WTC11 (cell line): ENCODE measurements at regions not wholly inside any gene's neighbourhood (a gene's known extent, or its start where the extent isn't known, plus 50 kb on each side); places are given as distances from the start of the nearest gene placed in this dataset.

Source experiments
- ATAC-seq: fragments of 200-7000 bp; cut with Tn5 transposase; 2 replicates; pipeline ENCODE4 v1.10.0; 2021; ENCODE audit warnings: mild to moderate bottlenecking, moderate library complexity
- CTCF ChIA-PET: fragments of 300-600 bp; sonication (Branson Sonifier 250); formaldehyde crosslinking; loops from one replicate; lab custom pipeline; 2021; ENCODE audit warnings: antibody characterized with exemption; lab: Charles Lee
- POLR2A ChIA-PET: fragments of 350-600 bp; sonication (Branson Sonifier 250); formaldehyde crosslinking; loops from one replicate; lab custom pipeline; 2021; ENCODE audit warnings: antibody characterized with exemption; lab: Charles Lee
- DNase-seq: peaks from one replicate; pipeline ENCODE4 v3.0.0; 2021; ENCODE audit warnings: low spot score
- H3K27ac Mint-ChIP-seq: 2 replicates; pipeline ENCODE4 v1.8.0; 2021; ENCODE audit warnings: mixed read lengths
- H3K27me3 Mint-ChIP-seq: 2 replicates; pipeline ENCODE4 v1.8.0; 2021; ENCODE audit warnings: low read depth, mild to moderate bottlenecking, moderate library complexity, mixed read lengths
- H3K36me3 Mint-ChIP-seq: 2 replicates; pipeline ENCODE4 v1.8.0; 2021; ENCODE audit warnings: mixed read lengths
- H3K4me1 Mint-ChIP-seq: 2 replicates; pipeline ENCODE4 v1.8.0; 2022; ENCODE audit warnings: mixed read lengths
- H3K4me3 Mint-ChIP-seq: 2 replicates; pipeline ENCODE4 v1.8.0; 2021; ENCODE audit warnings: mild to moderate bottlenecking, moderate library complexity, mixed read lengths
- H3K9me3 Mint-ChIP-seq: 2 replicates; pipeline ENCODE4 v1.8.0; 2021; ENCODE audit warnings: mixed read lengths
- E2F1 ChIP-seq: sonication (generic); formaldehyde crosslinking; IDR thresholded peaks from 2 replicates; pipeline ENCODE4 v1.8.0; 2022; ENCODE audit warnings: mild to moderate bottlenecking, missing genetic modification reagents
- ETV6 ChIP-seq: sonication (generic); formaldehyde crosslinking; IDR thresholded peaks from 2 replicates; pipeline ENCODE4 v1.8.1; 2022; ENCODE audit warnings: mild to moderate bottlenecking, missing genetic modification reagents
- FOXP1 ChIP-seq: sonication (generic); formaldehyde crosslinking; IDR thresholded peaks from 2 replicates; pipeline ENCODE4 v1.8.0; 2022; ENCODE audit warnings: missing genetic modification reagents, mild to moderate bottlenecking, moderate library complexity, borderline replicate concordance
- GRHL2 ChIP-seq: fragments of 250-450 bp; sonication (Bioruptor Pico); IDR thresholded peaks from 2 replicates; pipeline ENCODE4 v1.8.0; 2022; ENCODE audit warnings: mild to moderate bottlenecking, moderate library complexity; ENCODE audit not compliant: insufficient replicate concordance, severe bottlenecking
- GTF2I ChIP-seq: fragments of 250-450 bp; sonication (Bioruptor Pico); conservative IDR thresholded peaks from 2 replicates; pipeline ENCODE4 v1.4.0; 2021; ENCODE audit warnings: mild to moderate bottlenecking
- IRF2 ChIP-seq: sonication (generic); formaldehyde crosslinking; IDR thresholded peaks from 2 replicates; pipeline ENCODE4 v1.8.0; 2022; ENCODE audit warnings: low read depth, missing genetic modification reagents, borderline replicate concordance
- MYBL2 ChIP-seq: sonication (generic); formaldehyde crosslinking; IDR thresholded peaks from 2 replicates; pipeline ENCODE4 v1.8.1; 2023; ENCODE audit warnings: mild to moderate bottlenecking, moderate library complexity, missing genetic modification reagents
- NFE2L1 ChIP-seq: sonication (generic); formaldehyde crosslinking; IDR thresholded peaks from 2 replicates; pipeline ENCODE4 v1.8.1; 2023; ENCODE audit warnings: missing genetic modification reagents
- NR1H2 ChIP-seq: sonication (generic); formaldehyde crosslinking; IDR thresholded peaks from 2 replicates; pipeline ENCODE4 v1.9.0; 2021; ENCODE audit warnings: mild to moderate bottlenecking, moderate library complexity, missing genetic modification reagents
- SMAD3 ChIP-seq: sonication (generic); formaldehyde crosslinking; IDR thresholded peaks from 2 replicates; pipeline ENCODE4 v1.8.0; 2022; ENCODE audit warnings: missing genetic modification reagents, mild to moderate bottlenecking, borderline replicate concordance
- SMAD4 ChIP-seq: sonication (generic); formaldehyde crosslinking; IDR thresholded peaks from 2 replicates; pipeline ENCODE4 v1.8.0; 2022; ENCODE audit warnings: mild to moderate bottlenecking, missing genetic modification reagents
- SP1 ChIP-seq: sonication (generic); formaldehyde crosslinking; conservative IDR thresholded peaks from 2 replicates; pipeline ENCODE4 v1.8.1; 2022; ENCODE audit warnings: missing genetic modification reagents
- TEAD4 ChIP-seq: sonication (generic); formaldehyde crosslinking; IDR thresholded peaks from 2 replicates; pipeline ENCODE4 v1.8.0; 2022; ENCODE audit warnings: mild to moderate bottlenecking, missing genetic modification reagents
- ZNF121 ChIP-seq: sonication (generic); formaldehyde crosslinking; IDR thresholded peaks from 2 replicates; pipeline ENCODE4 v1.8.0; 2023; ENCODE audit warnings: missing genetic modification reagents
- ZNF219 ChIP-seq: sonication (generic); formaldehyde crosslinking; IDR thresholded peaks from 2 replicates; pipeline ENCODE4 v1.8.0; 2023; ENCODE audit warnings: missing genetic modification reagents, mild to moderate bottlenecking, borderline replicate concordance
- ZNF281 ChIP-seq: sonication (generic); formaldehyde crosslinking; IDR thresholded peaks from 2 replicates; pipeline ENCODE4 v1.8.0; 2023; ENCODE audit warnings: mild to moderate bottlenecking, missing genetic modification reagents
- ZNF512 ChIP-seq: sonication (generic); formaldehyde crosslinking; IDR thresholded peaks from 2 replicates; pipeline ENCODE4 v1.8.1; 2022; ENCODE audit warnings: missing genetic modification reagents, borderline replicate concordance
- ZSCAN18 ChIP-seq: fragments of 250-450 bp; sonication (Bioruptor Pico); IDR thresholded peaks from 2 replicates; pipeline ENCODE4 v2.1.2; 2022; ENCODE audit warnings: mild to moderate bottlenecking, moderate library complexity

DNA sequence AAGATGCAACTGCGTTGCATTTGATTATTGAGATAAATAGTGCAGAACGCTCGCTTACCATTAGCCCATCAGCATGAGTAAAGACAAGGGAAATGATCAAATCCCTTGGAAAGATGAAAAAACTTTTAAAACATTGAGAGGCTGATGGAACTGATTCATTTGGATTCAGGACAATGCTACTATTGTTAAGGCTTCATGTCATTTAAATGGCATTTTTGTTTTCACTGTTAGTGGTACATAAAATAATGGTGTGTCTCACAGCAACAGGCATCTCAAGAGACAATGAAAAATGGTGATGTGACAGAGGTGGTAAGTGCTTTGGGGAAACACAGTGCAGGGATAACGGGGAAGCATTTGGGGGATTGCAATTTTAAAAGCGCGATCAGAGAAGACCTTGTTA, 159.7 kb upstream of the KCNG1 start:
- ChIA-PET CTCF (no interaction called here), POLR2A (no interaction called here)
- Mint-ChIP-seq H3K9me3 (no peaks in the 10 kb centered on the region), H3K4me3 (no peak overlapping the region), H3K4me1 (peaks cover 4% of the 10 kb centered on the region), H3K27me3 (no peaks in the 10 kb centered on the region), H3K27ac (no peak overlapping the region), H3K36me3 (no peaks in the 10 kb centered on the region)
- no peak for TF ChIP-seq ZNF219
- no peak for TF ChIP-seq SP1 (CRISPR knock-in tag)
- TF ChIP-seq SMAD3 (CRISPR knock-in tag) = no peak
- TF ChIP-seq MYBL2 (CRISPR knock-in tag) = no peak
- no peak for TF ChIP-seq ZNF512 (CRISPR knock-in tag)
- no peak for TF ChIP-seq TEAD4 (CRISPR knock-in tag)
- no peak for TF ChIP-seq IRF2 (CRISPR knock-in tag)
- TF ChIP-seq E2F1 (CRISPR knock-in tag) = no peak
- no peak for TF ChIP-seq ETV6 (CRISPR knock-in tag)
- no peak for TF ChIP-seq NR1H2 (CRISPR knock-in tag)
- TF ChIP-seq ZNF281 (CRISPR knock-in tag) = no peak
- no peak for TF ChIP-seq SMAD4 (CRISPR knock-in tag)
- TF ChIP-seq ZSCAN18 (CRISPR knock-in tag) = no peak
- TF ChIP-seq NFE2L1 (CRISPR knock-in tag) = no peak
- TF ChIP-seq FOXP1 (CRISPR knock-in tag) = no peak
- TF ChIP-seq GTF2I = no peak
- DNase-seq (no peak), ATAC-seq (no peak)

GRCh38 chr20:51178153-51178552, 155.2 kb upstream of the KCNG1 start:
- Mint-ChIP-seq H3K36me3 (no peaks in the 10 kb centered on the region), H3K4me1 (no peaks in the 10 kb centered on the region)
- TF ChIP-seq ZNF121 (CRISPR knock-in tag) = no peak
- TF ChIP-seq GRHL2 (CRISPR knock-in tag) = no peak
- no peak for TF ChIP-seq NFE2L1 (CRISPR knock-in tag)
- TF ChIP-seq, all 79 proteins: peak for 0
- H3K27ac Mint-ChIP-seq = no peak overlapping the region
- peaks cover 2% of the 10 kb centered on the region for H3K9me3 Mint-ChIP-seq
- H3K4me3 Mint-ChIP-seq = no peak overlapping the region
- DNase-seq (no peak), ATAC-seq (no peak)
- POLR2A ChIA-PET = no interaction called here
- CTCF ChIA-PET = interaction anchor here (0.8 to 0.9 kb wide), 2 partner anchors 136 to 190 kb away, joined by 3 to 4 read pairs; no protein-coding TSS in a partner anchor
- peaks cover 10% of the 10 kb centered on the region for H3K27me3 Mint-ChIP-seq
